Neural cell (in vitro differentiated cells): ENCODE measurements at regions not wholly inside any gene's neighbourhood (a gene's known extent, or its start where the extent isn't known, plus 50 kb on each side); places are given as distances from the start of the nearest gene placed in this dataset.

ENCODE experiments used
- H2AFZ ChIP-seq: fragments of 200-600, 300-800 bp; sonication (generic), shearing (Covaris generic); 2 replicates; pipeline ENCODE4 v1.6.0; 2014; ENCODE audit warnings: low read depth, mild to moderate bottlenecking, antibody characterized with exemption, low read length, moderate library complexity
- H3F3A ChIP-seq: fragments of 200-600 bp; shearing (Covaris generic); 2 replicates; pipeline ENCODE4 v1.6.1; 2016; ENCODE audit warnings: mild to moderate bottlenecking, moderate library complexity, mixed read lengths, antibody characterized with exemption, low read length; ENCODE audit not compliant: insufficient read depth, poor library complexity, severe bottlenecking
- H3K27ac ChIP-seq: fragments of 200-600, 300-800 bp; sonication (generic), shearing (Covaris generic); 2 replicates; pipeline ENCODE4 v1.5.1; 2014; ENCODE audit warnings: mild to moderate bottlenecking, low read length, moderate library complexity
- H3K27me3 ChIP-seq: fragments of 300-800, 200-600 bp; sonication (generic), shearing (Covaris generic); 2 replicates; pipeline ENCODE4 v1.6.0; 2014; ENCODE audit warnings: mild to moderate bottlenecking, low read depth, low read length, moderate library complexity; ENCODE audit not compliant: insufficient read depth
- H3K36me3 ChIP-seq: fragments of 300-800, 200-600 bp; sonication (generic), shearing (Covaris generic); 2 replicates; pipeline ENCODE4 v1.5.1; 2014; ENCODE audit warnings: mild to moderate bottlenecking, antibody characterized with exemption, low read length, moderate library complexity; ENCODE audit not compliant: insufficient read depth
- H3K4me2 ChIP-seq: fragments of 300-800, 200-600 bp; sonication (generic), shearing (Covaris generic); 2 replicates; pipeline ENCODE4 v1.6.0; 2014; ENCODE audit warnings: mild to moderate bottlenecking, low read length
- H3K4me3 ChIP-seq: fragments of 300-800, 200-600 bp; sonication (generic), shearing (Covaris generic); 2 replicates; pipeline ENCODE4 v1.5.1; 2014; ENCODE audit warnings: mild to moderate bottlenecking, low read length, moderate library complexity
- H3K79me2 ChIP-seq: fragments of 200-600 bp; shearing (Covaris generic); replicated peaks from 2 replicates; pipeline ENCODE4 v1.6.0; 2014; ENCODE audit warnings: mild to moderate bottlenecking, low read length, moderate library complexity; ENCODE audit not compliant: insufficient read depth
- H3K9ac ChIP-seq: fragments of 300-800, 200-600 bp; sonication (generic), shearing (Covaris generic); 2 replicates; pipeline ENCODE4 v1.6.1; 2016; ENCODE audit warnings: mild to moderate bottlenecking, low read length, mixed read lengths
- H3K9me2 ChIP-seq: fragments of 200-600 bp; shearing (Covaris generic); 2 replicates; pipeline ENCODE4 v1.6.1; 2016; ENCODE audit warnings: mild to moderate bottlenecking, low read length, mixed read lengths; ENCODE audit not compliant: insufficient read depth
- H3K9me3 ChIP-seq: fragments of 200-600, 300-800 bp; sonication (generic), shearing (Covaris generic); 2 replicates; pipeline ENCODE4 v1.6.1; 2016; ENCODE audit warnings: mild to moderate bottlenecking, mixed run types, low read length, moderate library complexity, mixed read lengths
- H4K20me1 ChIP-seq: fragments of 200-600 bp; shearing (Covaris generic); 2 replicates; pipeline ENCODE4 v1.6.1; 2016; ENCODE audit warnings: mild to moderate bottlenecking, mixed run types; ENCODE audit not compliant: insufficient read depth
- CTCF ChIP-seq: fragments of 450-650 bp; IDR thresholded peaks from 2 replicates; pipeline ENCODE4 v1.5.1; 2014; ENCODE audit warnings: antibody characterized with exemption, mild to moderate bottlenecking, moderate library complexity; ENCODE audit not compliant: poor library complexity, severe bottlenecking
- EP300 ChIP-seq: fragments of 450-650 bp; conservative IDR thresholded peaks from 2 replicates; pipeline ENCODE4 v1.6.1; 2014; ENCODE audit warnings: antibody characterized with exemption, mild to moderate bottlenecking, moderate library complexity; ENCODE audit not compliant: poor library complexity, severe bottlenecking
- EZH2 ChIP-seq: fragments of 200-600, 300-800 bp; shearing (Covaris generic), sonication (generic); IDR thresholded peaks from 2 replicates; pipeline ENCODE4 v1.6.1; 2014; ENCODE audit warnings: antibody characterized with exemption, low read length, borderline replicate concordance, mild to moderate bottlenecking; ENCODE audit not compliant: insufficient read depth, poor library complexity, severe bottlenecking
- MXI1 ChIP-seq: fragments of 450-650 bp; conservative IDR thresholded peaks from 2 replicates; pipeline ENCODE4 v1.6.1; 2014; ENCODE audit warnings: antibody characterized with exemption, mild to moderate bottlenecking; ENCODE audit not compliant: poor library complexity, severe bottlenecking
- POLR2AphosphoS5 ChIP-seq: IDR thresholded peaks from 2 replicates; pipeline ENCODE4 v1.6.1; 2012
- RAD21 ChIP-seq: fragments of 450-650 bp; conservative IDR thresholded peaks from 2 replicates; pipeline ENCODE4 v1.6.1; 2014; ENCODE audit warnings: antibody characterized with exemption, mild to moderate bottlenecking, moderate library complexity
- REST ChIP-seq: IDR thresholded peaks from 2 replicates; pipeline ENCODE4 v1.6.1; 2012; ENCODE audit warnings: borderline replicate concordance
- SMC3 ChIP-seq: fragments of 450-650 bp; conservative IDR thresholded peaks from 2 replicates; pipeline ENCODE4 v1.6.1; 2014; ENCODE audit warnings: antibody characterized with exemption, mild to moderate bottlenecking, moderate library complexity; ENCODE audit not compliant: poor library complexity
- TAF1 ChIP-seq: IDR thresholded peaks from 2 replicates; pipeline ENCODE4 v1.6.1; 2012; ENCODE audit warnings: low read depth

- Histone ChIP-seq H3K9ac (no peak overlapping the region), H3K27ac (no peak overlapping the region), H3F3A (no peaks in the 10 kb centered on the region), H3K27me3 (no peaks in the 10 kb centered on the region), H3K9me2 (no peaks in the 10 kb centered on the region), H4K20me1 (no peaks in the 10 kb centered on the region), H3K79me2 (no peaks in the 10 kb centered on the region), H2AFZ (no peak overlapping the region), H3K4me3 (no peak overlapping the region), H3K9me3 (no peaks in the 10 kb centered on the region), H3K4me2 (no peak overlapping the region), H3K36me3 (no peaks in the 10 kb centered on the region)
- no peak for TF ChIP-seq CTCF
- no peak for TF ChIP-seq REST
- no peak for TF ChIP-seq TAF1
- no peak for TF ChIP-seq MXI1
- TF ChIP-seq SMC3, result no peak
- TF ChIP-seq RAD21, result no peak
- no peak for TF ChIP-seq EZH2
- TF ChIP-seq EP300, result no peak
- TF ChIP-seq POLR2AphosphoS5, result no peak
Measured at GRCh38 chr22:49243965-49244364, 583.7 kb downstream of the BRD1 start.

- Histone ChIP-seq H3K36me3 (no peaks in the 10 kb centered on the region), H4K20me1 (no peaks in the 10 kb centered on the region), H3K27me3 (no peaks in the 10 kb centered on the region), H3K27ac (no peak overlapping the region), H3K4me3 (no peak overlapping the region), H3K9me2 (no peaks in the 10 kb centered on the region), H3F3A (no peaks in the 10 kb centered on the region), H3K79me2 (no peaks in the 10 kb centered on the region), H3K9me3 (no peaks in the 10 kb centered on the region), H3K4me2 (no peak overlapping the region), H3K9ac (no peak overlapping the region), H2AFZ (no peak overlapping the region)
- TF ChIP-seq TAF1, result no peak
- no peak for TF ChIP-seq MXI1
- no peak for TF ChIP-seq REST
- no peak for TF ChIP-seq EZH2
Measured at GRCh38 chr22:49243335-49243734, 584.3 kb downstream of the BRD1 start.
